ENCODE measurements at regions not wholly inside any gene's neighbourhood (a gene's known extent, or its start where the extent isn't known, plus 50 kb on each side); places are given as distances from the start of the nearest gene placed in this dataset.

DNA sequence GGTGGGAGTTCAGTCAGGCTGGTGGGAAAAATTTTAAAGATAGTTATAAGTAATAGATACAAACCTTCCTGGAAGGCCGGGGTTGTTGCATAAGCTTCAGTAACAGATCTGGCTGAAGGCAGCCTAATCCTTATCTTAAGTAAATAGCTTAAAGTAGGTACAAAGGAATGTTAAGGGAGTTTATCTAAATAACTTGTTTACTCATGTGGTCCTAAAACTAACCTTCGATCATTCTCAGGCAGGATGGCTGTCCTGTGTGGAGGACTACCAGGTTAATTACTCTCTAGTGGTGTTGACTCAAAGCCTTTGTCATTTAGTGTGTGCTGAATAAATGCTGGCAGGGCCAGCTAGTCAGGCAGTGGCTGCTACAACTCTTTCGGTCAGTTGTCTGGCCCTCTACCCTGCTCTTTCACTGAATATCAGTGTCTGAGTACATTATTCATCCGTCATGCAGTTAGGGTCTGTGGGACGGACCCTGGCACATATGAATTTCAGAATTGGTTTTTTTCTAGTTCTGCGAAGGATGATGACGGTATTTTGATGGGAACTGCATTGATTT is 131.6 kb upstream of the TAB2 start:
- DNase-seq, result no peak

DNA sequence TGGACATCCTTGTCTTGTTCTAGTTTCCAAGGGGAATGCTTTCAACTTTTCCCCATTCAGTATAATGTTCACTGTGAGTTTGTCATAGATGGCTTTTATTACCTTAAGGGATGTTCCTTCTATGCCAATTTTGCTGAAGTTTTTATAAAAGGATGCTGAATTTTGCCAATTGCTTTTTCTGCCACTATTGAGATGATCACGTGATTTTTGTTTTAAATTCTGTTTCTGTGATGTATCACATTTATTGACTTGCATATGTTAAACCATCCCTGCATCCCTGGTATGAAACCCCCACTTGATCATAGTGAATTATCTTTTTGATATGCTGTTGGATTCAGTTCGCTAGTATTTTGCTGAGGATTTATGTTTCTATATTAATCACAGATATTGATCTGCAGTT is 130.6 kb upstream of the TAB2 start:
- DNase-seq, result no peak

GRCh38 chr6:149190224-149190831 is 127.2 kb upstream of the TAB2 start:
- DNase-seq, result no peak

DNA sequence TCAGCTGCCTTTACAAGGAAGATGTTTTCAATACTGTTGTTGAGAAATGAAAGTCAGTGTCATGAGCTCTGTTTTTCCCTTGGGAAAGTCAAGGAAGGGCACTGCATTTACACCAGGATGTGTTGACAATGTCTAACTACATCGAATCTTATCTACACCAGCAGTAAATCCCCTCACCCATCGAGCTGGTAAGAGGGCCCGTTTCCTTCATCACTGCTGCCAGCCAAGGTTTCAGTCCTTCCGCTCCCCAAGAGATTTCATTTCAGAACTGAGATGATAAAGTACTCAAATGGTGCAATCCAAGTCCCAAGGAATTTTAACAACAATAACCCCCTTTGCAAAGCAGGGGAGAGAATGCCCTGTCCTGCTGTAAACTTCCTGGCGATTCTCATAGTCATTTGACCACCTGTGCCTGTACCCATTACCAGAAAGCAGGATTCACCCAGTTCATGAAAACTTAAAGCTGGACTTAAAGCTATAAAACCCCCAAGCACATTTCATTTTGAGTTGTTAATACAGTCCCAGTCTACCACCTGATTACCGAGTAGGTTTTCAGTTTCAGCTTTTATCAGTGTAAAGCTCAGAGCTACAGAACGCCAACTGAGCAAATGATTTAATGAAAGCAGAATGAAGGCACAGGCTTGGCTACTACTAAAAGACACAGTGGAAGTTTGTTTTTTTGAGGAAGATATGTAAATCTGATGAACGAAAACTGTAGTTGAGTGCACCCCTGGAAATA is 122.5 kb upstream of the TAB2 start:
- no peak for DNase-seq

DNA sequence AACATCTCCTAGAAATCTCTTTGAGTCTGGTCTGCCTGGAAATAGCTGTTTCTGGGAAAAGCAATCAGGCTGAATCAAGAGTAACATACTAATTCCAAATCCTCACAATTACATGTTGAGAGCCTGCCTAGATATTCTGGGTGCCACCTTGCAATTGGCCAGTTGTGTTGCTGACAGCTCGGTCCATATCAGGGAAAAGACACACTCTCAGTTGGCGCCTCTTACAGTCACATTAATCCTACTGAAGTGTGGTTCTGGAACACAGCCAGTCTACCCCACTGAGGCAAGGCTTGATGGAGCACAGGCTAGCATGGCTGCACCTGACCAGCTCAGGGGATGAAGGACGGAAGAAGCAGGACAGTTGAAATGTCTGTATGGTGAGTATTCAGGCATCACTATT is 121.4 kb upstream of the TAB2 start:
- no peak for DNase-seq

- no peak for DNase-seq
Observed at GRCh38 chr6:149197482-149197881, 120.0 kb upstream of the TAB2 start.

DNA sequence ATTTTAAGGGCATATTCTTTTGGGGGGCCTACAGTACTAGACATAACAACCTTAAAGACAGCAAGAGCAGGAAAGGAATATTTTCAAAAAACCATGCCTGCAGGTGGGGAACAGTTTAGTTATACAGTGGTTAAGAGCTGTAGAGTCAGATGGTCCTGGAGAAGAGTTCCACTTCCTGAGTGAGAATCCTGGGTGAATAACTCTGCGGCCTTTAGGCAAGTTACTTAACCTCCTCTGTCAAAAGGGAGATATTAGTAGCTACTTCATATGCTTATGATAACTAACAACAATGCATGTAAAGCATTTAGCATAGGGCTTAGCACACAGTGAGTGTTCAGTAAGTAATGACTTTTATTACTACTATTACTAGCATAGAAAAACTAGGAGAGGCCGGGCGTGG is 119.2 kb upstream of the TAB2 start:
- DNase-seq, result no peak

GRCh38 chr6:149200282-149200945 is 117.1 kb upstream of the TAB2 start:
- no peak for DNase-seq

- DNase-seq, result no peak
Observed at GRCh38 chr6:149201068-149201655, 116.3 kb upstream of the TAB2 start.

DNA sequence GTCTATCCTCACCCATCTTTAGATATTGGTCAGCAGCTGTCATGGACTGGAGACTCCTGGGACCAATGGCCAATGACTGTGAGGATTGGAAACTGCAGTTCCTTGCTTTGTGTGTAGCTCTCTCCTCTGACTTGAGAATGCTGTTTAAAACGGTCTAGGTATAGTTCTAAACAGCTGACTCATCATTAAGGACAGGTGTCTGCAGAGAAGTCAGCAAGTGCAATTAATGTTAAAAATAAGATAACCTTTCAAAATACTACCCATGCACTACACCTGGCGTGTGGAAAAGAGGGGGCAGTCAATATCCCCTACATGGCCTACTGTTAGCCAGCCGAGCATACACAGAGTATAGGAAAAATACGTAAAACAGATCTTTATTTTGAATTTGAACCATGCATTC is 115.4 kb upstream of the TAB2 start:
- DNase-seq, result no peak

GRCh38 chr6:149202952-149203351 is 114.6 kb upstream of the TAB2 start:
- no peak for DNase-seq

DNA sequence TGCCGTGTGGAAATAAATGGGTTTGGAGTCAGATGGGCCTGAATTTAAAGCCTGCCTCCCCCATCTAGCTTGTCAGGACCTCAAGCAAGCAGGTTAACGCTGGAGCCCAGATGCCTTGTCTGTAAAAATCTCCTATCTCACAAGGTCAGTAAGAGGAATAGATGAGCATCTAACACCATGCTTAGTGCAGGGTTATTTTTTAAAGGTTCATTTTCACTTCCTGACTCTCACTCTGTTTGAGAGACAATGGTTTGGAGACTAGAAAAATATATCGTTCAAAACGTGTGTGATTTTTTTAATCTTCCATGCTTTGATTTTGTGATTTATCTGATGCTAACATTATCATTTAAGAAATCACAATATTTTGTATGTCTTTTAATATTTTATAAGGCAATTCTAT is 114.0 kb upstream of the TAB2 start:
- no peak for DNase-seq

- no peak for DNase-seq
Observed at GRCh38 chr6:149208134-149208601, 109.3 kb upstream of the TAB2 start.

DNA sequence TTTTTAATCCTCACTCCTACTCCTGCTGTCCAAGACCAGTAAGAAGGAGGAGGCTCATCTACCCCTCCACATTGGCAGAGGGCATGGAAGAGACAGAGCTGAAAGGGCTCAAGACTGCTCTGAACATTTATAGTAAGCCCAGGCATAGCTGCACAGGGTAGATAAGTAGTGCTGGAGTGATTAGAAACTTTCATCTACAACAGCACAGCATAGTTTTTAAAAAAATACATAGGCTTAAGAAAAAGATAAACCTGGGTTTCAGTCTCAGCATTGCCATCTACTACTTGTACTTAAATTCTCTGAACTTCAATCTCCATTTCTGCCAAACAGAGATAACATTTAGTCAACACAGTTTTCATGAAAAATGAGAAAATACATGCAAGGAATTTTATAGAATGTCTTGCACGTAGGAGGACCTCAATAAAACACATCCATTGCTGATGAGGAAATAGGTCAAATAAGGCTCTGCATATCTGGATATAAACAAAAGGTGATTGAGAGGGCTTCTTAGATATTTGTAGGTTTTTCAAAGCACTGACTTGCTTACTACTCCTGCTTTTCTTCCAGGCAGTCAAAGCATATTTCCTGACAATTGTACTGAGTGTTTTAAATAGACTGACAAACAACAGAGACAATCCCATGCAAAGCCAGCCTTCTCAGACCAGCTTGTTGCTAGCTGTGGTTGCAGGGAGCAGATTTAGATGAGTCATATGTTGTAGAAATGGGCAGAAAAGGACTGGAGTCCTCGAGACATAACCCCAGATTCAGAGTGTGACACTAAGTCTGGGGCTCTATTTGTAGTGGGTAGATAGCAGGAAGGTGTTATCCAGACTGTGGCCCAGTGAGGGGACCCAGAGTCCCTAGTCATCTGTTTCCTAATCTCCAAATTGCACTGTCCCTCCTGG is 107.4 kb upstream of the TAB2 start:
- no peak for DNase-seq

DNA sequence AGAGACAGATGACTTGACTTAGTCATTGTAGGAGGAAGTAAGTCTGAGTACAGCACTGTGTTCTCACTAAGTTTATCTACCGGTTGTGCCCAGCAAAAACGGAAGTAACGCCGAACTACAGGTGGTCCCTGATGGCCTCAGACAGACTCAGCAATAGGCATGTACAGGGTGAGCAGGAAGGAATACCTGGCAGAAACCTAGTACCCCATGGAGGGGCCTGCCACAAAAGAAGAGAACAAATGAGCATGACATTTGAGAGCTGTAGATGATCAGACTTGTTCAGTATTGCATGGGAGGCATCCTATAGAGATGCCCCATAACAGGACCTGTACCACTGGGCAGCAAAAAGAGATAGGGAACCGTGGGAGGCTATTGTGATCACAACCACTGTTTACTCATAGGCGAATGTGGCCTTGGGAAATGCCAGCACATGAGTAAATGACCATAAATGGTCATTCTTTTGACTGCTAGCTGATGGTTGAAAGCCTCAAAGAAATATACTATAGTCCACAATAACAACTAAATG is 106.4 kb upstream of the TAB2 start:
- no peak for DNase-seq

DNA sequence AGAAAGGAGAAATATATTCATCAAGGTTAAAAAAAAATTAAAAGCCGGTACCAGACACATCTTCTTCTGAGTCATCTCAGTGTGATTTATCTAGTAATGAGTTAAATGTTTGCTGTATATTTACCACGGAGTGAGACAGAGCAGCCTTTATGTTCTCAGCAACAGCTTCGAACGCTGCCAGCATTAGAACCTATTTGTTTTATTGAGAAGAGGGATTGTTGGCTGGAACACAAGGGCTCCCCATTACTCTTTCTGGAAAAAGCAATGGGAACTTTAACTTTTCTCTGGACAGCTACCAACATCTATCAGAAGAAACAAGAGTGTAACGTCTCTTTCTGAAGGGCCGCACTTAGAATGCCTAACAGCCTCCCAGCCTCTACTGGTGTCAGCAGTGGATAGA is 105.3 kb upstream of the TAB2 start:
- no peak for DNase-seq

- DNase-seq, result no peak
Observed at GRCh38 chr6:149212892-149213801, 104.4 kb upstream of the TAB2 start.

DNA sequence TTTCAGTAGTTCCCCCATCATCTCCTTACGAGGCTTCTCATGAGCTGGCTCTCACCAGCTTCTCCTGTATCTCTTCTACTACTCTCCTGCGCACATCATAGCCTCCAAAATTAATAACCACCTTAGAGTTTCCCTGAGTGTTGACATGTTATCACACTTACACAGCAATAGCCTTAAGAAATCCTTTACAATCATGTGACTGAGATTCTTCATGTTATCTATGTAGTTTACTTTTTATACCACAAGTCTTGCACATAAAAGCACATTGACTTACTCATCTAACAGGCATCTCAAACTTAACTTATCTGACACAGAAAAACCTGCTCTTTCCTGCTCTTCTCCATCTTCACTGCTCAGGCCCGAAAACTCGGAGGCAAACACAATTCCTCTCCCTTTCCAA is 103.7 kb upstream of the TAB2 start:
- DNase-seq, result no peak

GRCh38 chr6:149216459-149216858 is 101.1 kb upstream of the TAB2 start:
- no peak for DNase-seq

- no peak for DNase-seq
Observed at GRCh38 chr6:149217466-149217888, 100.0 kb upstream of the TAB2 start.

DNA sequence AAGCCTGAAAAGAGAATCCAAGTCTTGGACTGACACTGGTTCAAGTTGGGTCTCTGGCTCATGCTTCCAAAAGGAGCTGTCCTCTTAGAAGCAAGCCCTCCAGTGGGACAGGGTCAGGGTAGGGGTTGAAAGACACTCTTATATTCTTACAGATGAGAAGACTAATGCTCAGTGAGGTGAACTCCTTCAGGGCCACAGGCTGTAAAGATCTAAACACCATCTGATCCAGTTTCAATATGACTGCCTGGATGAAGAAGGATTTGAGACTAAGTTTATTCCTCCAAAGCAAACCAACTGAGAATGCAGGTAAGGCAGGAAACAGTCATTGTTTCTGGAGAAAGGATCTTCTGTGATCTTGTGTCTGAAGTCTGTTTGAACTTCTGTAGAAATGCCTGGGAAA is 99.0 kb upstream of the TAB2 start:
- DNase-seq, result no peak

Data from NCI-H446 (cell line).